ENCODE measurements at regions not wholly inside any gene's neighbourhood (a gene's known extent, or its start where the extent isn't known, plus 50 kb on each side); places are given as distances from the start of the nearest gene placed in this dataset.
"Not testable (repeated sequence)": the region's sequence is repeated elsewhere in the genome, so short reads cannot be mapped to it uniquely, and the experiment has no call there.

DNA sequence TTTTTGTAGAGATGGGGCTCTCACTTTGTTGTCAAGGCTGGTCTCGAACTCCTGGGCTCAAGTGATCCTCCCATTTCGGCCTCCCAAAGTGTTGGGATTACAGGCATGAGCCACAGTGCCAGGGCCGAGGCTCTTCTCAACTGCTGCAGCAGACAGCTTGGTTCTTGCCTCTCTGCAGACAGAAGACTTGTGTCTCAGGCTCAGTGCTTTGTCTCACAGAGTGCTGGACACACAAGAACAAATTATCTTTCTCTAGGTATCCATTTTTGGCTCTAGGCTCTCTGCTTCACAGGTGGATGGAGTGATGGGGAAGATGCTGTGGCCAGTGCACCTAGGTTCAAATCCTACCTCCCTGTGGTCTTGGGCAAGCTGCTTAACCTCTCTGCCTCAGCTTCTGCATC is 80.8 kb upstream of the RNU2-1 start:
- DNase-seq = no peak

GRCh38 chr17:43312011-43312410 is 78.2 kb upstream of the RNU2-1 start:
- H3K4me1 Mint-ChIP-seq (ENCODE audit: low read depth) = peaks cover 9% of the 10 kb centered on the region
- H3K27me3 Mint-ChIP-seq (ENCODE audit: low read depth) = no peaks in the 10 kb centered on the region
- H3K4me3 Mint-ChIP-seq = no peak overlapping the region
- no peaks in the 10 kb centered on the region for H3K36me3 Mint-ChIP-seq (ENCODE audit: low read depth)
- ChIA-PET POLR2A (interaction anchor here (1.5 to 6.2 kb wide), 2 partner anchors 56 kb away, joined by 5 to 134 read pairs; no protein-coding TSS in a partner anchor), CTCF (no interaction called here)
- no peak overlapping the region for H3K27ac Mint-ChIP-seq
- no peaks in the 10 kb centered on the region for H3K9me3 Mint-ChIP-seq (ENCODE audit: insufficient read depth)
- ATAC-seq (no peak), DNase-seq (no peak)

More for the DNA sequence above, 80.8 kb upstream of the RNU2-1 start:
- Mint-ChIP-seq H3K36me3 (ENCODE audit: low read depth) (peaks cover 8% of the 10 kb centered on the region), H3K4me1 (ENCODE audit: low read depth) (peaks cover 18% of the 10 kb centered on the region), H3K27me3 (ENCODE audit: low read depth) (no peaks in the 10 kb centered on the region), H3K9me3 (ENCODE audit: insufficient read depth) (no peaks in the 10 kb centered on the region), H3K4me3 (no peak overlapping the region), H3K27ac (no peak overlapping the region)
- no peak for ATAC-seq
- POLR2A ChIA-PET = interaction anchor here (0.8 to 6.2 kb wide), 18 partner anchors 18 to 736 kb away, joined by 3 to 253 read pairs (median 16); partner anchors contain the start of genes BECN1, BRCA1, DHX8 and IFI35
- CTCF ChIA-PET = interaction anchor here (1.4 to 2.7 kb wide), 4 partner anchors 97 to 288 kb away, joined by 5 to 16 read pairs (median 6); partner anchors contain the start of genes DHX8 and TMEM106A

- H3K4me3 Mint-ChIP-seq = no peak overlapping the region
- ChIA-PET CTCF (interaction anchor here (0.6 to 1.6 kb wide), 14 partner anchors 25 to 185 kb away, joined by 3 to 6 read pairs (median 3); partner anchors contain the start of genes BRCA1 and DHX8), POLR2A (interaction anchor here (0.9 to 1.4 kb wide), 2 partner anchors 51 to 98 kb away, joined by 4 to 6 read pairs; partner anchors contain the start of gene TMEM106A)
- H3K27ac Mint-ChIP-seq = no peak overlapping the region
- peaks cover 3% of the 10 kb centered on the region for H3K4me1 Mint-ChIP-seq (ENCODE audit: low read depth)
- DNase-seq (no peak), ATAC-seq (no peak)
- no peaks in the 10 kb centered on the region for H3K27me3 Mint-ChIP-seq (ENCODE audit: low read depth)
- no peaks in the 10 kb centered on the region for H3K36me3 Mint-ChIP-seq (ENCODE audit: low read depth)
- H3K9me3 Mint-ChIP-seq (ENCODE audit: insufficient read depth) = no peaks in the 10 kb centered on the region
Measured at GRCh38 chr17:43309505-43310332, 75.9 kb upstream of the RNU2-1 start.

GRCh38 chr17:43308999-43309398 is 75.2 kb upstream of the RNU2-1 start:
- Mint-ChIP-seq H3K27me3 (ENCODE audit: low read depth) (no peaks in the 10 kb centered on the region), H3K9me3 (ENCODE audit: insufficient read depth) (no peaks in the 10 kb centered on the region), H3K36me3 (ENCODE audit: low read depth) (no peaks in the 10 kb centered on the region), H3K4me3 (no peak overlapping the region), H3K27ac (no peak overlapping the region), H3K4me1 (ENCODE audit: low read depth) (peaks cover 2% of the 10 kb centered on the region)
- ChIA-PET POLR2A (interaction anchor here (1.4 kb wide), 1 partner anchor 52 kb away, joined by 6 read pairs; no protein-coding TSS in a partner anchor), CTCF (interaction anchor here (0.8 to 1.6 kb wide), 8 partner anchors 26 to 137 kb away, joined by 3 to 6 read pairs (median 4); no protein-coding TSS in a partner anchor)
- ATAC-seq = no peak
- DNase-seq = no peak

DNA sequence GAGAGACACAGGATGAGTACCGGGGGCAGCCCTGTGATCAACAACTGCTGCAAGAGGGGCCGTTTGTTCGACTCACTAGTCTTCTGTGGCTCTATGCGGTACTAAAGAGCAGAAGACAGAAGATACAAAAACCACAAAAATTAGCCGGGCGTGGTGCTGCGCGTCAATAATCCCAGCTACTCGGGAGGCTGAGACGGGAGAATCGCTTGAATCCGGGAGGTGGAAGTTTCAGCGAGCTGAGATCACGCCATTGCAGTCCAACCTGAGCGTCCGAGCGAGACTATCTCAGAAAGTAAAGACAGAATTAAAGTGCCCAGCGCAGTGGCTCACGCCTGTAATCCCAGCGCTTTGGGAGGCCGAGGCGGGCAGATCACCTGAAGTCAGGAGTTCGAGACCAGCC is 71.0 kb upstream of the RNU2-1 start:
- DNase-seq = peak; percentile 6
- POLR2A ChIA-PET; H3K27me3 Mint-ChIP-seq (ENCODE audit: low read depth); CTCF ChIA-PET; H3K9me3 Mint-ChIP-seq (ENCODE audit: insufficient read depth); H3K4me1 Mint-ChIP-seq (ENCODE audit: low read depth); ATAC-seq; H3K4me3 Mint-ChIP-seq; H3K27ac Mint-ChIP-seq; H3K36me3 Mint-ChIP-seq (ENCODE audit: low read depth): not testable (repeated sequence)

GRCh38 chr17:43303049-43303448 is 69.3 kb upstream of the RNU2-1 start:
- CTCF ChIA-PET = not testable (repeated sequence)

GRCh38 chr17:43299300-43300076 is 65.7 kb upstream of the RNU2-1 start:
- POLR2A ChIA-PET; H3K27me3 Mint-ChIP-seq (ENCODE audit: low read depth); H3K4me1 Mint-ChIP-seq (ENCODE audit: low read depth); H3K9me3 Mint-ChIP-seq (ENCODE audit: insufficient read depth); H3K27ac Mint-ChIP-seq; CTCF ChIA-PET; DNase-seq; ATAC-seq; H3K36me3 Mint-ChIP-seq (ENCODE audit: low read depth); H3K4me3 Mint-ChIP-seq: not testable (repeated sequence)

More at GRCh38 chr17:43303049-43303448, 69.3 kb upstream of the RNU2-1 start:
- H3K4me1 Mint-ChIP-seq (ENCODE audit: low read depth); H3K27ac Mint-ChIP-seq; POLR2A ChIA-PET; DNase-seq; H3K27me3 Mint-ChIP-seq (ENCODE audit: low read depth); H3K36me3 Mint-ChIP-seq (ENCODE audit: low read depth); ATAC-seq; H3K9me3 Mint-ChIP-seq (ENCODE audit: insufficient read depth); H3K4me3 Mint-ChIP-seq: not testable (repeated sequence)

DNA sequence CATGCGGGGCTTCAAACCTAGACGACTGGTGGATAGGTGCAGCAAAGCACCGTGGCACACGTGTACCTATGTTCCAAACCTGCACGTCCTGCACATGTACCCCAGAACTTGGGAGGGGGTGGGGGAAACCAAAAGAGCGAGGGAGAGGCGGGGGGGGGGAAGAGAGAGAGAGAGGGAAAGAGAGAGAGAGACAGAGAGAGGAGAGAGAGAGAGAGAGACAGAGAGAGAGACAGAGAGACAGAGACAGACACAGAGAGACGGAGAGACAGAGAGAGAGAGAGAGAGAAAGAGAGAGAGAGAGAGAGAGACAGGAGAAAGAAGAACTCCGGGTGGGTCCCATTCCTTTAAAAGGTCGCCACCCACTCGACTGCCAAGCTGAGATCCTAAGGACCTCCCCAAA is 55.9 kb upstream of the RNU2-1 start:
- DNase-seq; H3K9me3 Mint-ChIP-seq (ENCODE audit: insufficient read depth); H3K27ac Mint-ChIP-seq; H3K27me3 Mint-ChIP-seq (ENCODE audit: low read depth); POLR2A ChIA-PET; H3K4me3 Mint-ChIP-seq; H3K4me1 Mint-ChIP-seq (ENCODE audit: low read depth); ATAC-seq; CTCF ChIA-PET; H3K36me3 Mint-ChIP-seq (ENCODE audit: low read depth): not testable (repeated sequence)

DNA sequence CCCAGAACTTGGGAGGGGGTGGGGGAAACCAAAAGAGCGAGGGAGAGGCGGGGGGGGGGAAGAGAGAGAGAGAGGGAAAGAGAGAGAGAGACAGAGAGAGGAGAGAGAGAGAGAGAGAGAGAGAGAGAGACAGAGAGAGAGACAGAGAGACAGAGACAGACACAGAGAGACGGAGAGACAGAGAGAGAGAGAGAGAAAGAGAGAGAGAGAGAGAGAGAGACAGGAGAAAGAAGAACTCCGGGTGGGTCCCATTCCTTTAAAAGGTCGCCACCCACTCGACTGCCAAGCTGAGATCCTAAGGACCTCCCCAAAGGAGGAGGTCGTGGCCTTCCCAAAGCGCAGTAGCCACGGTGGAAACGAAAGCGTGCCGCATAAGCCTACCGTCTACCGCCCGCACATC is 49.8 kb upstream of the RNU2-1 start:
- DNase-seq = peak; percentile 21
- H3K27me3 Mint-ChIP-seq (ENCODE audit: low read depth); H3K36me3 Mint-ChIP-seq (ENCODE audit: low read depth); H3K4me1 Mint-ChIP-seq (ENCODE audit: low read depth); CTCF ChIA-PET; ATAC-seq; H3K4me3 Mint-ChIP-seq; H3K9me3 Mint-ChIP-seq (ENCODE audit: insufficient read depth): not testable (repeated sequence)
- H3K27ac Mint-ChIP-seq = peak overlapping the region; percentile 57
- POLR2A ChIA-PET = interaction anchor here (0.7 kb wide), 1 partner anchor 78 kb away, joined by 3 read pairs; no protein-coding TSS in a partner anchor
